Activated naive CD4-positive, alpha-beta T cell treated with anti-CD3 and anti-CD28 coated beads, Interleukin-2, amount 50 U/mL, for 16 hours (primary cell): ENCODE measurements at regions not wholly inside any gene's neighbourhood (a gene's known extent, or its start where the extent isn't known, plus 50 kb on each side); places are given as distances from the start of the nearest gene placed in this dataset.

Experiments
- DNase-seq: peaks from one replicate; pipeline ENCODE4 v3.0.0-alpha.2; 2020

DNA sequence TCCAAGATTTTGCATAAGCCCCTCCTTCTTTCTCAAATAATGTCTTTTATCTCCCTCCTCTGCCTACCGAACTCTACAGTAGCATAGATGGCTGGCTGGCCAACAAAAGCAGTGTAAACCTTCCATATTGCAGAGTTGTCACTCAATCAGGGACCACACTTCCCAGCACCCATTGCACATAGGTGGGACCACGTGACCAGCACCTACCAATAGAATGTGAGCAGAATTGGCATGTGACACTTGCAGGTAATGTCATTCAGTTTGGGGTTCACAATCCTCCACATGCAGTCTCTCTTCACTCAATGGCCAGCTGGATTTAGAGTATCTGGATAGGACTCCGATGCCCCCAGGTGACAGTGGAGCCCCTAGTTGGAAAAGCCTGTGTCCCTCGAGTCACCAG, 190.3 kb upstream of the CRY1 start:
- no peak for DNase-seq

DNA sequence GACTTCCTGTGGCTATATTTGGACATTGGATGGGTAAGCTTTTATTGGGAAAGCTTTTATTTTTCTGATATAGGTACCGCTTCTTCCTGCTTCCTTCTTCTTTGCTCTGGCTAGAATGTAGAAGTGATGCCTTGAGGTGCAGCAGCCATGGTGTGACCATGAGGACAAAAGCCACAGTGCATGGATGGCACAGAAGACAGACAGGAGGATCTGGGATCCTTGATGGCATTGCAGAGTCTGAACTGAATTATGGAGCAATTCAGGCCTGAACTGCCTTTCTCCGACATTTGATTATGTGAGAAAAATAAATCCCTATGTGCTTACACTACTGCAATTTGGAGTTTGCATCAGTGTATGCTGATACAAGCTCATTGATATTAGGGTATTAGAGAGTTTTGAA, 191.3 kb upstream of the CRY1 start:
- DNase-seq, result no peak

DNA sequence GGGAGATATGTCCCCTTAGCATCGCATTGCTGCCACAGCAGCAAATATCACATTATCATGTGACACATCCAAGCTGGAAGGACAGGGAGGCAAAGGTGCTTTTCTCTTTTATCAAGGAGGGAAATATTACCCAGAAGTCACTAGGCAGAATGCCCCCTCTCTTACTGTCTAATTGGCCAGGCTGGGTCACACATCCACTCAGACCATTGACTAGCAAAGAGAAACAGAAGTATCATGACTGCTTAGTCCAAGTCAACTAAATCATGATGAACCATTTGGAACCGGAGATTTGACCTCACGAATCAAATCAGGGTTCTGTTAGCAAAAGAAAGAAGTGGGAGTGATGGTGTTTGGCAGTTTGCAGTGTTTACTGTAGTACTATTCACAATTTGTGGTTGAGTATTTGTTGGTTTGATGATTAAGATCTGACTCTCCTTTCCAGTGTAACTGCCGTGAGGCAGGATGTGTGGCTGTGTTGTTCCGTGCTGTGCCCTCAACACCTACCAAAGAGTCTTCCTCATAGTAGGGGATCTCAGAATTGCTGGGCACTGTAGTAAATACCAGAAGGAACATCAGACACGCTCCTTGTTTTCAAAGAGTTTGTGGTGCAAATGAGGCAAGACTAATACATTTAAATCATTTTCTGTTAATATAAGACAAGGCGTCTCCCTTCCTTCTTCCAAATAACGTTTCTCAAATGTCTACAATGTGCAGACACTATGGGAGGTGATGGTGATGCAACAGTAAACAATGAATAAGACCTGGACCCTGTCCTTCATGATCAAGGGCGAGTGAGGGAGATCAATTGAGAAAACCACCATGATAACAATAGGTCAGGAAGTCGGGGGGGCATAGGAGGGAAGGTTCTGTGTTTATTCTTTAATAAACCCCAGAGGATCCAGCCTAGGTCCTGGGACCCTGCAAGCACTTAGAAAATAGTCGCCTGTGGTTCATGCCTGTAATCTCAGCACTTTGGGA, 194.4 kb upstream of the CRY1 start:
- DNase-seq, result no peak

DNA sequence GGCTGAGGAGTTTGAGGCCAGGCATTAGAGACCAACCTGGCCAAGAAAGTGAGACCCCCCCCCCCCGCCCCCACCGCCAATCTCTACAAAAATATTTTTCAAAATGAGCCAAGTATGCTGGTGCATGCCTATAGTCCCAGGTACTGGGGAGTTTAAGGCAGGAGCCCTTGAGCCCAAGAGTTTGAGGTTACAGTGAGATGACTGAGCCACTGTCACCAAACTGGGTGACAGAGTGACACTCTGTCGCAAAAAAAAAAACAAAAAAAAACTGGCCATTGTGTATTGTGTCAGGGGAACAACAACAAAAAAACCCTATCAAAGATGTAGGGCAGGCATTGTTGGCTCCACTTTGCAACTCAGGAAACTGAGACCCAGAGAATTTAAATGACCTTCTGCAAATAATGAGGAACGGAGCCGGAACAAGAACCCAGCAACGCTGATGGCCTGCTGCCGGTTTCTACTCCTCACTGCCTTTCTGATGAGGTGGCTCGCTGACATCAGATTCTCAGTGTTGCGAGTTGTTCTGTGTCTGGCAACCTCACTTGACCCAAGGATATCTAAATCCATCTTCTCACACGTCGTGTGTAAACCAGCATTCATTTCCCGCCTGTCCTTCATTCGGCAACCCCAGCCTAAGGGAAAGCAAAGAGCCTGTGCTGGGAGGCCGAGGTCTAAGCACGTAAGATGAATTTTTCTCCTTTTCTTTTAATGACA, 195.2 kb upstream of the CRY1 start:
- no peak for DNase-seq

DNA sequence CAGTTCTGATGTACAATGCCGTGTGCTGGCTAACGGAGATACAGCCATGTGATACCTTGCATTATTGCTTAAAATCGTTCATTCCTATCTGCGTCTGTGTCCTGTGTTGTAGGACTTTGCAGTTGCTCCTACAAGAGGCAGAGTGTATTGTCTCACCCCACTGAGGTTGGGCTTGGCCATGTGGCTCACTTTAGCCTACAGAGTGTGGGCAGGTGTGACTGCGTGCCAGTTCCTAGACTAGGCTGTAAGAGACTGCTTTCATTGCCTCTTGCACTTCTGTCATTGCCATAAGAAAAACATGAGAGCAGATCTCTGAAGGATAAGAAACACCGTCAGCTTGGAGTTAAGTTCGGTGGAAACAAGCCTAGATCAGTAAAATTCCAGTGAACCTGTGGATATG, 197.7 kb upstream of the CRY1 start:
- DNase-seq, result no peak

DNA sequence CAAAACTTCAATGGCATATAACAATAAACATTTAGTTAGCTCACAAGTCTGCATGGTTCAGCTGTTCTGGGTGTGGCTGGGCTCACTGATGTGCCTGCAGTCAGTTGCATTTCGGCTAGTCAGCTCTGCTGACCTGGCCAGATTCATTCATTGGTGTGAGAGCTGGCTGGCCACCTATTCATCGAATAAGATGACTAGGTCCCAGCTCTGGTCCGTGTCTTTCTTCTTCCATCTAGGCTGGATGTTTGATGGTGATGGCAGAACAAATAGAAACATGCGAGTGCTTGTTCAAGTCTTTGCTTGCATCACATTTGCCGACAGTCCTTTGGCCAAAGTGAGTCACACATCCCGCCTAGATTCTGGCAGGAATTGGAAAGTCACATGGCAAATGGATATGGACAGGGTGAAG, 203.3 kb upstream of the CRY1 start:
- no peak for DNase-seq

DNA sequence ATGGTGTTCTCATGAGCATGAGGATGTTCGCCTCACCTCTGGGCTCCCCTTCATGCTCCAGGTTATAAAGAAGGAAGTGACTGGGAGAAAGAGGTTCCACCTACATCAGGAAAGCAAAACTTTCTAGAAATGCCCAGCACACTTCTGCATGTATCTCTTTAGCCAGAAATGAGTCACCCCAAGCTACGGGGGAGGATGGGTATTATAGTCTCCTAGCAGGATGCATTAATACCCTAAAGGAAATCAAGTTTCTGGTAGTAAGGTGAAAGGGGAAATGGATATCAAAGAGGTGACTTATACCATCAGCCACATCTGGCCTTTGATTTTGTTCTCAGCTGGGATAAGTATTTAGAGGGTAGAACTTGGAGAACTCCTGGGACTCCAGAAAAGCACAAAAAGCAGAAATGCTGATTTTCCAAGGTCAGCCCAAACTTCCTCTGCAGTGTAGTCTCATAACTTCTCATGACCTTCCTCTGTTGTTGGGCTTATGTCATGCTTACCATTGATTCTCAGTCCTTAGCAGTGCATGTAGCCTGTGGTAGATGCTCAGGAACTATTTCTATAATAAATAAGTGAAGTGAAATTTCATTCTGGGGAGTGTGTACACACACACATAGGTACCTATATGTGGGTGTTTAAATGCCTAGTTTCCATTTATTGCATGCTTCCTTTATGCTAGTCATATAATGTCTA, 209.4 kb upstream of the CRY1 start:
- no peak for DNase-seq

DNA sequence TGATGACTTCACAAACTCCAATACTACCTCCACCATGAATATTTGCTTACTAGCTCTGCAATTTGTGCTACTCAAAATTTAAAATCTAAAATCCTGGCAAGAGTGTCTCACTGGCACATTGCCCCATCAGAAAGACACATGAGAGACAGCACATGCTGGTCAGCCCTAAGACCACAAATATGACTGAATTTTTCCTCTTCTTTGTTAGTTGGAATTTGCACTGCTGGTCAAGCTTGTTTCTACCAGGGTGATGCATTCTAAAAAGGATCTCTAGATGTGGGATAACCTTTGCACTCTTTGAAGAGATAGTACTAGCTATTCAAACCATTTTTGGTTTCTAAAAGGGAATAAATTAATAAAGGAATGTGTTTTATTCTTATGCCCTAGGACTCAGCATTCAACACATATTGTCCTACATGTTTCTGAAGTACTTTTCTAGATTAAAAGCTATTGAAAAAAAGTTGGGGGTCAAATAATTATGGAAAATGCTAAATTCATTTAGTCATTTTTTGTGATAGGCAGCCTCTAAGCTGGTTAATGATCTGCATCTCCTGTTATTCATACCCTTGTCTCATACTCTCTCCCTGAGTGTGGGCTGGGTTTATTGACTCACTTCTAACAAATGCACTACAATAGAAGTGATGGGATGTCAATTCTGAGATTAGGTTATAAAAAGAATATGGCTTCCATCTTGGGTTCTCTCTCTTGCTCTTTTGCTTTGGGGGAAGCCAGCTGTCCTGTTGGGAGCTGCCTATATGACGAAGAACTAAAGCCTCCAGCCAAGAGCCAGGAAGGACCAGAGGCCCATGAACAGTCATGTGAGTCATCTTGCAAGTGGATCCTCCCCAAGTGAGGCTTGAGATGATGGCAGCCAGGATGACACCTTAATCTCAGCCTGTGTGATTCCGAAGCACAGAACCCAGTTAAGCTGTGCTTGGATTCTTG, 211.5 kb upstream of the CRY1 start:
- no peak for DNase-seq

DNA sequence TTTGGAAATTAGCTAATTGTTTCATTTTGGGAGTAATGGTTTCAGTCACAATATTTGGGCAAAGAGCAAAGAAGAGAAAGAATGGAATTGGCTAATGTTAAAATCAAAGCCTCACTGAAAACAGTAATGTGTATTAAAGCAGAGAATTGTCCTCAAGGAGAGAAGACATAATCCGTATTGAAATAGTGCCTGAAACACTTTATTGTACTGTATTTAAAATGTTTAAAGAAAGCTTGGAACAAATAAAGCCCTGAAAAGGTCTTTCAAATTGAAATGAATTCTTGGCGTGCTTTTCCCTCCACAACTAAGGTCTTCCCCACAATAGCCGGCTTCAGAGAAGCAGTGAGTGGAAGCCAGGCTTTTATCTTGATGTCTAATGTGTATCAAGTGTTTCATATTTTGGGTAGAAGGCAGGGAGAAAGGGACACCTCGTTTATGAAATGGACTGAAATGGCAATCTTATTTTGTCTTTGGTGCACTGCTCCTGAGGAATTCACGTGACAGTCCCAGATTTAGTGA, 212.9 kb upstream of the CRY1 start:
- DNase-seq, result no peak

DNA sequence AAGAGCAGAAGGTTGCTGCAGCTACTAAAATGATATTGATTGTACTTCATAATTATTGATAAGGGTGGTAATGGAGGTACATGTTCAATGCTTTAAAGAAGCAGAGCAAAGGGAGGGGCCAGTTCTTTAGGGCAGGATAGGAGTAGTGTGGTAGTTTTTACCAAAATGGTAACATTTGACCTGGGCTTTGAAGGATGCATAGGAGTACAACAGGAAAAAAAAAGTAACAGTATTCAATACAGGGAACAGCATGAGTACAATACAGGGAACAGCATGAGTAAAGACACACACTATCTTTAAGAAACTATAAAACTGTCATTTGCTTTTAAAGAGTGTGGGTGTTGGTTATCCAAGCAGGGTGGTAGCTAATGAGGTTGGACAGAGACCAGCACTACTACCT, 215.0 kb upstream of the CRY1 start:
- no peak for DNase-seq

DNA sequence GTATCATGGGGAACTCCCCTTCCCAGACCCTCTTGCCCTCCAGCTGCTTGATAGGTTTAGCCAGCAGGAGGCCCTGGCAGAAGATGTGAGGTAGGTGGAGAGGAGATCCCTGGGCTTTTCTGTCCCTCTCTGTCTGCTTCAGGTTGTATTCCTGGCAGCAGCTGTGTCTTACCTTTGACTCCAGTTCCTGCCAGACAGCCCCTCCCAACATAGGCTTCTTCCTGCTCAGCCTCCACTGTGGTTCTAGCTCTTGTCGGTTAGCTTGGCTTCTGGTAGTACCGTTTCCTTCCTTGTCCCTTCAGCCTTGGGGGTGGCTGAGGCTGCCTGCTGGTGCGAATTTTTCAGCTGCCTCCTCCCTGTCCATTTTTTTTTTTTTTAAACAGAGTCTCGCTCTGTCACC, 215.7 kb upstream of the CRY1 start:
- DNase-seq, result no peak

DNA sequence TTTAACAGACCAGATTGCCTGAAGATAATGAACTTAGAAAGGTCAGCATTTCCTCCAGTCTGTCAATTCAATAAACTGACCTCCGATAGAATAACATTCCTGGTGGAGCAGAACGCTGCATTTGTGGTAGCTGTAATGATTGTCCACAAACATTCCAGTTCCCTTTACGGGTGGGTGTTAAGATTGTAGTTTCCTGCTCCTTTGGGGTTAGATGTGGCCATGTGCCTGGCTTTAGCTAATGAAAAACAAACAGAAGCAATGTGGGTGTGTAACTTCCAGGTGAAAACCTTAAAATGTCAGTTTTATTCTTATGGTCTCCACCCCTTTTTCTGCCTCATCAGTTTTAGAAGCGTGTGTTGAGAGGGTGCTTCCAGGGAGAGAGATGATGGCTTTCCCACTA, 217.3 kb upstream of the CRY1 start:
- no peak for DNase-seq

DNA sequence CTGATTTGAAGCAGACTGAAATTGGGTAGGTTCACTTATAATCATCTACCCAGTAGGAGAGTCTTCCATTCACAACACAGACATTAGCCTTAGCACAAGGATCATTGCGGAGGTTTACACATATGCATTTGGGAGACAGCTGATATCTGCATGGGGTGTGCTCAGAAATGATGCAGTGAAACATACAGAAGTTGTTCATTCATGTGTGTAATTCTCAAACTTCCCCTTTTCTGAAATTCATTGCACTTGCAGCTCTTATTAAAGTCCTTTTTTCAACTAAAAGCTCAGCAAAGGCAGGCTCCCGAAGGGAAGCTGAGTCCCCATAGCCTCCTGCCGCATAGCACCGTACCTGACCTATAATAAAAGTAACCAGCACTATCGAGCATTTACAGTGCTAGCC, 218.3 kb upstream of the CRY1 start:
- DNase-seq, result no peak

DNA sequence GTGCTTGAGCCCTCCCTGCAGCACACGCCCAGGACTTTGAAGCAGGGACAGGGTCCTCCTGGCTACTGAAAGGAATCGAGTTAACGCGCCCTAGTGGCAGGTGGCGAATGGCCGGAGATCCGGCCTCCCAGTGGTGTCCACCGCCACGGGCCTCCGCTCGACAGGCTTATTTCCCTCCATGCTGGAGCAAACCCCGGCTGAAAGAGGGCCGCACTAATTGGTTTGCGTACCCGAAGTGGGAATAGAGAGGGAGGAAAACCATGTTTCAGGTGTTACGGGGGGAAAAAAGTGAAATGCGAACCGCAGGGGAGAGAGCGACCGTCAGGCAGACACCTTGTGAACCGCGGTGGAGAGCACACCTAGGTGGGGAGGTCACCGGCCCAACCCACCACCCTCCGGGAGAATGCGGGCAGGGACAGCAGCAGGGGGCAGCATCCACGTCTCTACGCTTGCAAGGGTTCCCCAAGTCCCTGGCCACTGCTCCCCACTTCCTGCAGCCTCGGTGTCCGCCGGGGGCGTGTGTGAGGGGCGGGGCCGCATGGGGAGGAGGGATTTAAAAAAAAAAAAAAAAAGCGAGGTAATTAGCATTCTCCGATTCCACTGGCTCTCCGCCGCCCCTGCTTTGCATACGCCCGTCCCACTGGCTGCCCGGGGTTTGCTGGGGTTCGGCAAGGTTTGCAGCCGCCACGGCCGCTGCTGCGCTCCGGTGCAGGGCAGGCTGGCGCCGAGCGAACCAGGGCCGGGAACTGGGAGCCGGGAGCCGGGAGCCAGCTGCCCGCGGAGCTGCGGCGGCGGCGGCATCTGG, 224.6 kb upstream of the CRY1 start:
- peak; percentile 87 for DNase-seq

DNA sequence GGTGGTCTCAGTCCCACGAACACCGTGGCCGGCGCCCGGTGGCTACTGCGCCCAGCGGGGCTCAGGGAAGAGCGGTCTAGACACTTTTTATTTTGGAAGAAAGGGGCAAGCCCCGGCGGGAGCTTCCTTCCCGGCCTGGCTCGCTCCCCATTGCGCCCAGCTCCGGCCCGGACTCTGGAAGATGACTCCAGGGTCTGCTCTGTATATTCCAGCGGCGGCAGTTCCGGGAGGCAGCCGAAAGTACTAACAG, 225.1 kb upstream of the CRY1 start:
- no peak for DNase-seq

DNA sequence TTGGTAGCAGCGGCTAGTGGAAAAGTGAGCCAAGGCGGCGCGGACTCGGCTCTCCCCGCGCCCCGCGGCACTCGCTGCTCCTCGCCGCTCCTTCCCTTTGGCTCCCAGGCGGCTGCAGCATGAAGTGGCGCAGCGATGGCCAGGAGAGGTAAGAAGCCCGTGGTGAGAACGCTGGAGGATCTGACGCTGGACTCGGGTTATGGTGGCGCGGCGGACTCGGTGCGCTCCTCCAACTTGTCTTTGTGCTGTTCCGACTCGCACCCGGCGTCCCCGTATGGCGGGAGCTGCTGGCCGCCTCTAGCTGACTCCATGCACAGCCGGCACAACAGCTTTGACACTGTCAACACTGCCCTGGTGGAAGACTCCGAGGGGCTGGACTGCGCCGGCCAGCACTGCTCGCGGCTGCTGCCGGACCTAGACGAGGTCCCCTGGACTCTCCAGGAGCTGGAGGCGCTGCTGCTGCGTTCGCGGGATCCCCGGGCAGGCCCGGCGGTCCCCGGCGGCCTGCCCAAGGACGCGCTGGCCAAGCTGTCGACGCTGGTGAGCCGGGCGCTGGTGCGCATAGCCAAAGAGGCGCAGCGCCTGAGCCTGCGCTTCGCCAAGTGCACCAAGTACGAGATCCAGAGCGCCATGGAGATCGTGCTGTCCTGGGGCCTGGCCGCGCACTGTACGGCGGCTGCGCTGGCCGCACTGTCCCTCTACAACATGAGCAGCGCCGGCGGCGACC, 225.6 kb upstream of the CRY1 start:
- peak; percentile 29 for DNase-seq

DNA sequence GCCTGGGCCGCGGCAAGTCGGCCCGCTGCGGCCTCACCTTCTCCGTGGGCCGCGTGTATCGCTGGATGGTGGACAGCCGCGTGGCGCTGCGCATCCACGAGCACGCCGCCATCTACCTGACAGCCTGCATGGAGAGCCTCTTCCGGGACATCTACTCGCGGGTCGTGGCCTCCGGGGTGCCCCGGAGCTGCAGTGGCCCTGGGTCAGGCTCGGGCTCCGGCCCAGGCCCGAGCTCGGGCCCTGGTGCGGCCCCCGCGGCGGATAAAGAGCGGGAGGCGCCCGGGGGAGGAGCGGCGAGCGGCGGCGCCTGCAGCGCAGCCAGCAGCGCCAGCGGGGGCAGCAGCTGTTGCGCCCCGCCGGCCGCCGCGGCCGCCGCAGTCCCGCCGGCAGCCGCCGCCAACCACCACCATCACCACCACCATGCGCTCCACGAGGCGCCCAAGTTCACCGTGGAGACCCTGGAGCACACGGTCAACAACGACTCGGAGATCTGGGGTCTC, 226.2 kb upstream of the CRY1 start:
- DNase-seq, result peak; percentile 35

DNA sequence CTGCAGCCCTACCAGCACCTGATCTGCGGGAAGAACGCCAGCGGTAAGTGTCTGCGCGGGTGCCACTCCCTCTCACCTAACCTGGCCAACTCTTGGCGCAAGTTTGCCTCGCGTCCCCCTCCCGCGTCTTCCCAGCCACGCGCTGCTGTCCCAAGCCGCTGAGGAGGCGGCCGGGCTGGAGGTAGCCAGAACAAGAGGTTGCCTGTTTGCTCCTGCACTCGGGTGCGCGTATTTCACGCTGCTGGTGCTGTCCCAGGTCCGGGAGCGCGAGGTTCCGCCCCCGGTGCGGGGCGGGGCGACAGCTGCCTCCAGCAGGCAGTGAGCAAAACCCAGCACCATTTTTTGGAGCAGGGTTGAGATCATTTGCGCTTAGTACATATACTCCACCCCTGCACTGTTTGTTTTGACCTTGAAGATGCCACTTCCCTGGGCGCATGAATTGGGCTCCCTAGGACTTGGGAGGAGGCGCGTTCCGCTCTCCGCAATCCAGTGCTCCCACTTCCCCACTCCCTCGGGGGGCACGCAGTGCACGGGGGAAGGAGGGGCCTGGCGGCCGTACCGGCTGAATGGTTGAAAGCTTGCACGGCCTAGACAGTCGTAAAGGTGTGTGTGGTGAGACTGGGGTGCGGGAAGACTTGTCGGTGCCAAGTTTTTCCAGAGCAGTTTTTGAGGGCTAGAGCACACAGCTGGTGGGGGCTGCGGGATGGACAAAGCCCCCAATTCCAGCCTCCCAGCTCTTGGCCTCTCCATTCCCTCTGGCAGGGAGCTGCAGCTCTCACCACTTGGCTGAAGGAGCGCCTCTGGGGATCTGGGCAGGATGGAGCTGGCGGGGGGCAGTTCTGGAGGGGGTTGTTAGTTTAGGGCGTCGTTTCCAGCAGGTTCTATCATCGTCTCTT, 226.9 kb upstream of the CRY1 start:
- DNase-seq, result peak; percentile 88

DNA sequence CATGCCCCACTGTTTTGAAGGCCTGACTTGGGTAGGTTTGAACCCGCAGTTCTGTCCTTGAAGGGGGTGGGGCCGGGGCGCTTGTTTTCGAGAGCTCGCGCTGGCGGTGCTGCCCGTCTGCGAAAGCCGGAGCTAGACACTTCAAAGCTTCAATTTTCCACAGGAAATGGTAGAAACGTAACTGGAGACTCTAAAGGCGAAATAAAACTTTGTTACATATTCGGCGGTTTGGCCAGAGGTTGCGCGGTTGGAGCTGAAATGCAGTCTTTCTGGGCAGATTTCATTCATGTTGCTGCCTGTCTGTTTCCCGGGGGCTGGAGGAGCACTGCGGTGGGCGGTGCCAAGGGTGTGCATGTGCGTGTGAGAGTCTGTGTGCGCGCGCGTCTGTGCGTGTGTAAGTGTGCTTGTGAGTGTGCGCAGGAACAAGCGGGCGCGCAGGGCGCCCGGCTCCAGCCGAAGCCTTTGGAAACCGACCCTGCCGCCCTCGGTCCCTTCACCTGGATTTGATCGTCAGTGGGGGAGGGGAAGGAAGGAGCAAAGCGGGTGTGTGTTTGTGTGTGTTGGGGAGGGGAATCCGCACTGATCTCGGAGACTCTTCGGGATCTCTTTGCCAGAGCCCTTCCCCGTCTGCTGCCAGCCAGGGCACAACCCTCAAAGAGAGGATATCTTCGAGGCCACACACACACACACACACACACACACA, 227.7 kb upstream of the CRY1 start:
- DNase-seq, result peak; percentile 78
